Muscle of arm (tissue), 1 donor: ENCODE measurements at regions not wholly inside any gene's neighbourhood (a gene's known extent, or its start where the extent isn't known, plus 50 kb on each side); places are given as distances from the start of the nearest gene placed in this dataset.
"Not testable (repeated sequence)": the region's sequence is repeated elsewhere in the genome, so short reads cannot be mapped to it uniquely, and the experiment has no call there.

Source experiments
- DNase-seq: peaks from one replicate; pipeline ENCODE4 v3.0.0-alpha.2; 2013

DNA sequence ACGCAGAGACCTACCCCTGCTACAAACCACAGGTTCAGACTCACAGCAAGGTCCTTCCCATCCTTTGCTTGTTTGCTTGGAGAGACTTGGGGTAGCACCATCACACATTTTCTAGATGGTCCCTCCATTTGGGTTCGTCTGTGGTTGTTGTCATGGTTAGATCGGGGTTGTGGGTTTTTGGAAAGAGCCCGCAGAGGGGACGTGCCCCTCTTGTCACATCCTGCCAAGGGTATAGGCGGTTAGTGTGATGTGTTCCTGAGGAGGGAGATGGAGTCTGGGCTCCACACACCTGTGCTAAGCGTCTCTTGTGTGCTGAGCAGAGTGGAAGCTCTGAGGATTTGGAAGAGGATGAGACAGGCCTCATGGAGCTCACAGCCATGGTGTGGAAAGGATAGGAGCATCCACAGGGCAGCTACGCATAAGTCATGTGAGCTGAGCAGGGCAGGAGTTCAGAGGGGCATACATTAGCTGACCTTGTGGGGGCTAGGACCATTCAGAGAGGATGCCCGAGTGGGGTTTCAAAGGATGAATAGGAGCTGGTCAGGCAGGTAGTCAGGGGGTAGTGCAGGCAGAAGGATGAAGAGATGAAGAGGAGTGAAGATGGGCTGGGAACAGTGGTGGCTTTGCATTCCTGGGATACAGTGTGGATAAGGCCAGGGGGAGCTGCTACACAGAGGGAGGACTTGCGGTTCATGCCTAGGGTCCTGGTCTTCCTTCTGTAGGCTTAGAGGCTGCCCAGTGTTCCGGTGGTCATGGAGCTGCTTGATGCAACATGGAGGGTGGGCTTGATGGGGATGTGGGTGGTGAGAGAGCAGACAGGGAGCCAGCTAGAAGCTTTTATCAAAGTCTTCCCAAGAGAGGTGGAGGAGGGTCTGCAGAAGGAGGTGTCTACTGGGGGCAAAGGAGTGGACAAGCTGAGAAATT, 62.9 kb downstream of the ACKR3 start:
- no peak for DNase-seq

DNA sequence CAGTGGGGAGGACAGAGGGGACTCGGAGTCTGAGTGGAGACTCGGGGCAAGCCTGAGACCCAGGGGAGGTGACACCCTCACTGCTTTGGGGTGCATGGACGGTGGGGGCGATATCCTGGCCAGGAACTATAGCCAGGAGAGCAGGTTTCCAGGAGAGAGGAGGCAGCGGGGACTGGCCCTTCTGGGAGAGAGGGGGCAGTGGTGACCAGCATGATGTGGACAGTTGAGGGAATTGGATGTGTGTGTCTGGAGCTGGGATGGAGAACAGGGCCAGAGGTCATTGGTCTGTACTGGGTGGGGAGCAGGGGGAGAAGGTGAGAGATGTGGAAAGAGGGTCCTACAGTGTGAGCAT, 63.6 kb downstream of the ACKR3 start:
- no peak for DNase-seq

DNA sequence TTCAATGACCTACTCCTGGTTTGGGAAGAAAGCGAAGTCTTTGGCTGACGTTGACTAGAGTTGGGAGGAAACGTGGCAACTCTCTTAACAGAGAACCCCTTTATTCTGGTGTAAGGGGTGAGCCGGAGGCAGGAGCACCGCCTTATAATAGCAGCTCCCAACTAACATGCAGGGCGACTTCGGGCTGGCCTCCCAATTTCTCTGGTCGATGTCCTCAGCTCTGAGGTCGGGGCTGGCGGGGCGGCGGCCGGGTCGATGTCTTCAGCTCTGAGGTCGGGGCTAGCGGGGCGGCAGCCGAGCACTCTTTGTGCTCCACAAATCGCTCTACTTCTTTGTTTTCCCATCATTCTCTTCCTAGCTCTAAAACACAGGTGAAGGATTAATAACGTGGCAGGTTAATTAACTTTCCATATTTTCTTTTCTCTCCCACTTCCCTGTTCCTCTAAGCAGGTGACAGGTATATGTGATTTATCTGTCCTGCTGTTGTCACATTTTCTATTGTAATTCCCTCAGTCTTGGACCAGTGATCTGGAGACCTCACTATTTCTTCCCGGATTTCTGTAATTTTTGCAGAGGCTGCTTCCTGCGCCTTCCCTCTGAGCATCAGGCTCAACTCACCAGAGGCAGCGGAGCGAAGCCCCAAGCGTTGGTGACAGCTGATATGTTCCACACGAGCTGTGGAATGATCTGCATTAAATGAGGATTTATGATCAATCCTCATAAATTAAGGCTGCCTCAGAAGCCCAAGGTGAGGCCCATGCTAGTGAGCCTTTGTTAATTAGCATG, 64.3 kb downstream of the ACKR3 start:
- DNase-seq, result no peak

DNA sequence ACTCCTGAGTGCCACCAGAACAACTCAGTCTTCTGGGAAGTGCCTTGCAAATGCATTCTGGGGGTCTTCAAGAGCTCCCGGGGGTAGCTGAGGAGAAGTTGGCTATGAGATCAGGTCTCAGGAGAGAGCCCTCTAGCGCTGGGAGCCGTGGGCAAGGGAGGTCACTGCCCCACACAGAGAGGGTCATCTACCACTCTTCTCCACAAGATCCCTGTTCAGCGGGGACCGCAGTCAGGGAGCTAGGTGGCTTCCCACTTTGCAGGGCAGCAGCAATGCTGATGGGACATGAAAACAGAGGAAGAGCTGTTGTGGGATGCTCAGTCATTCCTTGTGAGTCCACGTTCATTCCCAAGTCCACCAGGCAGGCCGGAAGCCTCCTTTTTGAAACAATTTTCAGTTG, 66.6 kb downstream of the ACKR3 start:
- DNase-seq, result no peak

DNA sequence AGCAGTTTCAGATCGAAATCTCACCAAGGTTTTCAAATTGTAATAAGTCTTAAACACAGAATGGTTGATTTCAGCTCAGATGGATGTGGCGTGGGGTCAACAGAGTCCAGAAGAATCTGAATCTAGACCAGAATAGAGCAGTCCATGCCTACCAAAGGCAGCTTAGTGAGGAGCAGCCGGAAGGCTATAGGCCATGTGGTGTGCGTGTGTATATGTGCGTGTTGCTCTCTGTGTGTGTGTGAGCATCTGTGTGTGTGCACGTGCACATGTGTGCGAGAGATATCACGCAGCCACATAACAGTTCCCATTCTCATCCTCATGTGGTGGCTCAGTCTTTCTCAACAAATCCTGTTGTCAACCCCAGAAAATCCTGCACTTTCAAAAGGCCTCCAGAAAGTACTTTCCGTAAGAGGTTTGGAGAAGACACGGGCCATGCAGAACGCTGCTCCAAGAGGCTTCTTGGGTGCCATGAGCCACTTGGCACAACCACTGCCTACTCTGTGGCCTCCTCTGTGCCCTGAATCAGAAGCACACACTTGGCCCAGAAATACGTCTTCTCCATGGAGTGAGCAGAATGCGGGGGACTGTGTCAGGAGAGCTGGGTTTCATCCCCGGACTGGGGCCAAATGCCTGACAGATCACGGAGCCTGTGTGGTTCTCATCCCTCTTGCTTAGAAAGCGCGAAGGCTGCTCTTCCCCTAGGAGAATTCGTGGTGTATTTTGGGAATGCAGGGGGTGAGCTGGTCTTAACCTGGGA, 67.3 kb downstream of the ACKR3 start:
- DNase-seq, result no peak

DNA sequence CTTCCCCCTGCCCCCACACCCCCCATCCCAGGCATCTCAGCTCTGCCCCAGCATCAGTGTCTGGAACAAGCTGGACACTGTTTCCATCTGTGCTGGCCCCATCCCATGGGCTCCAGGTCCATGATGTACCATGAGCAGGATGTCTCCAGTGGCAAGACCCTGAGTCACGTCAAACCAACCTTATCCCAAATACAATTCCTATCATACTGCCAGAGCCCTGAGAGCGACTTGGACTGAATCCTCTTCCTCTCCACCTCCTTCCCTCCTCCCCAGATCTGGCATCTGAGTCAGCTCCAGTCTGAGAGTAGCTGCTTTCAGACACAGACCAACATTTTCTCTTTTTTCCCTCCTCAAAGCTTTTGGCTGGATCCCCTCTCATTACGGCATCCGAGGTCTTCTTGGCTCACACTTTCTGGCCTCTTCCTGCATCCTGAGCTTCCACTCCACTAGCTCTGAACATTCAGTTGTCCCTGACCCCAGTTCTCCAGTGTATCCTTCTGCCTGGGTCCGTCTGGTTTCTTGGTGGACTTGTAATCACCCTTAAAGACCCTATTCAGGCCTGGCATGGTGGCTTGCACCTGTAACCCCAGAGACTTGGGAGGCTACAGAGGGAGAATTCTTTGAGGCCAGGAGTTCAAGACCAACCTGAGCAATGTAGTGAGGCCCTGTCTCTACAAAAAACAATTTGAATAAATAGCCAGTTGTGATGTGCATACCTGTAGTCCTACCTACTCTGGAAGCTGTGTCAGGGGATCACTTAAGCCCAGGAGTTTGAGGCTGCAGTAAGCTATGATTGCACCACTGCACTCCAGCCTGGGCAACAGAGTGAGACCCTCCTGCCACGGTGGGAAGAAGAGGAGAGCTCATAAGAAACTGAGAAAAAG, 68.3 kb downstream of the ACKR3 start:
- DNase-seq, result no peak

DNA sequence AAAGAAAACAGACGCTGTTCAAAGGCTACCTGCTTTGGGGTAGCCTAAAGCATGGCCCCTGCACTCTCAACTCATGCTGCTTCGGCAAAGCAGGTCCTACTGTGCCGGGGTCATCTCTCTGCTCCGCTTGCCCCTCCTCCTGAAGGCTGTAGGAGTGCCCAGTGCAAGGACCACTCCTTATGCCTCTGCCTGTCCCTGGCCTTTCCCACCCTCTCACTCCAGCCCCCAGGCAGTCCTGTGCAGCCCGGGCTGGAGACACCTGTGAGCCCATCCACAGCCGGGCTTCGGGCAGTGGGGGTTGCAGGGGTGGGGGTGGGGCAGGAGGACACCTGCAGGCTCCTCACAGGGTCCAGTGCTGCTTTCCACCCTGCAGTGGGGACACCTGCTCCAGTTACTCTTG, 69.1 kb downstream of the ACKR3 start:
- DNase-seq, result no peak

DNA sequence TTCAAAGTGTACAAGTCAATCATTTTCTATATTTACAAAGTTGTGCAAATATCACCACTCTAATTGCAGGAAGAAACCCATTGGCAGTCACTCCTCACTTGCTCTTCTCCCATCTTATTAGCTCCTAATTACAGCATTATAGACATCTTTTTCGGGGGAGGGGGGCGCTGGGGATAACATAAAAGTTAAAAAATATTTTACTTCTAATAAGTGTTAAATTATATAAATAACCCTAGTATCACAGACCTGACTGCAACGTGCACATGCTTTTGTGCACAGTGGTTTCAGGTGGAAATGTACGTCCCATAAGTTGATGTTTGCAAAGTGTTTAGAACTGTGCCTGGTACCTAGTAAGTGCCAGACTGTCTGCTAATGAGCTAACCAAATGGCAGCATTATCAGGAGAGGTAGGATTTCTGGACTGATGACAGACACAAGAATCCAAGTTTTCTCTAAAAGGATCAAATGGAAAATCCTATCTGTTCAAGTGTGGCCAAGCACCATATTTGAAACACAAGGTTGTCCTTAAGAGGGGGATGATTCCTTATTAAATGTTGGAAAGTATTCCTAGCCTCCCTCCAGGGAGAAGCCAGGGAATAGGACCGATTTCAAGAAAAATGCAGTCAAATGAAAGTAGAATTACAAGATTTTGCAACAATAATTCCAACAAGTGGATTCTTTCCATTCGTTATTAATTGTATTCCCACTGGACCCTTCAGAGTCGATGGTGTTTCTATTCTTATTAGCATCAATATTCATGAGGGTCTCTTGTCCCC, 70.0 kb downstream of the ACKR3 start:
- no peak for DNase-seq

DNA sequence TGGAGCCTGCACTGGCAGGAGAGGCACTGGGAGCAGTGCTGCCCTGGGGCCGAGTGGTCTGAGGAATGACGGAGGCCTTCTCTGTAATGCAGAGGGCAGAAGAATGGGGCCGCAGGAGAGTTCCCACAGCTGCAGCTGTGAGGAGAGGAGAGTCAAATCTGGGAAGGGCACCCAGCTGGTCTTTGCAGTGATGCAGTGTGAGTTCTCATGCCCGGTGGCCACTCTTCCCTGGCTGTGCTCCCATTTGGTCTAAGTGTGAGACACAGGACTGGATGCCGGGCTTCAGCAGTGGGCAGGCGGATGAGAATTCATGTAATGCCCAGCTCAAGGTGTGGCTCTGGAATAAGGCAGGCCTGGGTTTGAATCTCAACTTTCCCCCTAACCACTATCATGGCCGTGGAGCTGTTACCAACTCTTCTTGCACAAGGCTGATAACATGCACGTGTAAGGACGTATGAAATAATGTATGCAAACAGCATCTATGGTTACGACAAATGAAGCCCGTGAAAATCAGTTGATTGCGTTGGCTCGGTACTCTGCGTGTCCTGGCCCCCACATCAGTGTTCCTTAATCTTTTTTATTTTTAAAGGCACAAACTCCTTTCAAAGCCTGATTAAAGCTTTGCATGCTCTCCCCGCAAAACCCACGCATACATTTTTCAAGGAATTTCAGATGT, 71.6 kb downstream of the ACKR3 start:
- no peak for DNase-seq

DNA sequence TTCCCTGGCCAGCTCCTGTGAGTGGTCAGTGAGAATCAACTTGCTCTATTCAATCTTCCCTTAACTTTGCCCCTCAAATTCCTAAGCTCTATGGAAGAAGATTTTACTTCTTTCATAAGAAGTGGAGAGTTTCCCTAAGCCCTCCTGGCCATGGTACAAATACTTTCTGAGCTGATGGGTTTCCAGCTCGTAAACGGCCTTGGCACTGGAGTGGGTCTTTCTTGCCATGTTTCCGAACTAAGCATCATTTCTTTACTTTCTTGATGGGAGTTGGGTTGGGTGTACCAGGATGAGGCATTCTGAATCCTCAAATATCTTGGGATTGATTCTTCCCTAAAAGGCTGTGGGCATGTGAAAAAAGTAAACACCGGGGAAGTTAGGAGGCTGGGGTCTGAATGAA, 72.5 kb downstream of the ACKR3 start:
- DNase-seq, result peak; percentile 73

DNA sequence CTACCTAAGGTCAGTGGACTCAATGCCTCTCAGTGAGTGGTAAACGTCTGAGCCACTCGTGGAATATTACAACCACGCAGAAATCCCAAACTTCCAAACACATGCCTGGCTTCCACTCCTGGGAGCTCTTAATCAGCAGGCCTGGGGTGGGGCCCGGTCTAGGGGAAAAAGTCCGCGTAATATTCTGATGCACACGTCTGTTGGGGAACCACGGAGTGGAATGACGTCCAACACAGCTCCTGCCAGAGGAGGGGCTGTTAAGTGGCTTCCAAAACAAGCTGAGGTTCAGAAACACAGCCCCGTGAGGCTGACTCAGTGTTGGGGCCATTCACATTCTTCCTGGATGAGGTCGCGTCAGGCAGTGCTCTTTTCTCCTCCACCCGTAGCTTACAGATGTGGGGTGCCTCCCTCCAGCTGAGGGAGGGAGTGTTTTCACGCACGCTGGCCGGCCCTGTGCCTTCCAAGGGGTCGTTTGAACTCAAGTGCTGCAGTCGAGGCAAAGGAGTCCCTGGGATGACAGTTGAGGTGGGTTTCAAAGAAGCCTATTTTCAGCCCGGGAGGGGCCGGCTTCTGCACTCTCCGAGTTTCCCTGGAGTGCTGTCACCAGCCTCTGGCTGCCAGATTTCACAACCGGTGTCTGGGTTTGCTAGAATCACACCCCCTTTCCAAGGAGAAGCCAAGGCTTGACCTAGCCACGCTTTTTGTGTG, 73.1 kb downstream of the ACKR3 start:
- peak; percentile 89 for DNase-seq

DNA sequence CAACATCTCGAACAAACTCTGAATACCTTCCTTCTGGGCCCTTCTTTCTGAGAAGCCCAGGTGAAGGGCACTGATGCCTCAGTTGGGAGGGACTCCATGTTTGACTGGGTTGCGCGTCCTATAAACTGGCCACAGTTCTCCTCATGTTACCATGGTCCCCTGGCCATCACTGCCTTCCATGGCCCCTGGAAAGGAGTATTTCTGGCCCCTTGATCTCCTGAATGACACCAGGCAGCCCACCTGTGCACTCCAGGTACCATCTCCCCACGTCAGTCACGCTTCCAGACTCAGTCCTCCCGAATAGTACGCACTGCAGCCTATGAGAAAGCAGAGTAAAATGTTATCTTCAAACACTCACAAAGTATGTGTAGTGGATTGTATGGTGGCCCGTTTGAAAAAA, 73.9 kb downstream of the ACKR3 start:
- no peak for DNase-seq

DNA sequence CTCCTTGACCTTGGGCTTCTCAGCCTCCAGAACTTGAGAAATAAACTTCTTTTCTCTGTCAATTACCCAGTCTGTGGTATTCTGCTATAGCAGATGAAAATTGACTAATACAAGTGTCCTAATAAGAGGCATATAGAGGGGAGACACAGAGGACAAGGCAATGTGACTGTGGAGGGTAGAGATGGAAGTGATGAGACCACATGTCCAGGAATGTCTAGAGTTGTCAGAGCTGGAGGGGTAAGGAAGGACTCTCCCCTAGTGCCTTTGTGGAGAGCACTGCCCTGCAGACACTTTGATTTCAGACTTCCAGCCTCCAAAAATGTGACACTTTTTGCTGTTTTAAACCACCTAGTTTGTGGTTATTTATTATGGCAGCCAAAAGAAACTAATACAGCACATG, 74.4 kb downstream of the ACKR3 start:
- no peak for DNase-seq

DNA sequence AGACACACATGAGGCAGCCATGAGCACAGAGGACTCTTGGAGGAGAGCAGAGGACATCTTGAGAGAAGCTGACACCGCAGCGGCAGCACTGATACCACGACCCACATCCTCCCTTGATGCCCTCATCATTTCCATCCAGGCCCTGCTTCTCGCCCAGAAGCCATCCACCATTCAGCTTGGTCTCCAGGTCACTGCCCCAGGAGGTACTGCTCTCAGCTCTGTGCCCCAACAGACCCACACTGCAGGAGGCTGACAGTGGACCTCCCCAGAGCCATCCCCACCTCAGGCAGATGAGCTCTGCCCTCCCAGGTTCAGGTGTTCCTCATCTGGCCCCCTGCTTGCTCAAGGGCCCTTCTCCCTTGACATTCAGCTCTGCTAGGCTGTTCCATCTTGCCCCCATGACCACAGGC, 74.9 kb downstream of the ACKR3 start:
- DNase-seq, result no peak

DNA sequence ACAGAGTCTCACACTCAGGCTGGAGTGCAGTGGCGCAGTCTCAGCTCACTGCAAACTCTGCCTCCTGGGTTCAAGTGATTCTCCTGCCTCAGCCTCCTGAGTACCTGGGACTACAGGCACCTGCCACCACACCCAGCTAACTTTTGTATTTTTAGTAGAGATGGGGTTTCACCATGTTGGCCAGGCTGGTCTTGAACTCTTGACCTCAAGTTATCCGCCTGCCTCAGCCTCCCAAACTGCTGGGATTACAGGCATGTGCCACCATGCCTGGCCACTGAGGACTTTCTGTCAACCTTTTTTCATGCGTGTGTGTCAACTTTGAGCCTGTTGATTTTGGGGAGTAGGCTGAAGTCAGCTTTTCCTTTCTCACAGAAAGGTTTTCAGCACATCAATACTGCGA, 75.5 kb downstream of the ACKR3 start:
- DNase-seq, result not testable (repeated sequence)

DNA sequence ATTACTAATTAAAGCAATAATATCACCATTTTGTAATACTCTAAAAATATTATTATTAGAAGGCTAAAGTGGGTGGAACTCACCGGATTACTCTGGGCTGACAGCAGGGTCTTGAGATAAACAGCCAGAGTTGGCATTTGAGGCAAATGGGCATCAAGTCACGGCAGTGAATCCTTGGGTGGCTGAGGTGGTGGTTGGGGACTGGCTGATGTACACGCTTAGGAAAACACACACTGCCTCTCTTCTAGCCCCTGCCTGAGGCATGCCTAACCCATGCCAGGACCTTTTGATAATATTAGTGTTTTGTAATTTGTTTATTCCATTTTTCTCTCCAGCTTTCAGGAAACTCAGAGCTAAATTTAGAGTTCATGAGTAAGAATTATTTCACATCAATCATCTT, 76.8 kb downstream of the ACKR3 start:
- DNase-seq, result no peak

DNA sequence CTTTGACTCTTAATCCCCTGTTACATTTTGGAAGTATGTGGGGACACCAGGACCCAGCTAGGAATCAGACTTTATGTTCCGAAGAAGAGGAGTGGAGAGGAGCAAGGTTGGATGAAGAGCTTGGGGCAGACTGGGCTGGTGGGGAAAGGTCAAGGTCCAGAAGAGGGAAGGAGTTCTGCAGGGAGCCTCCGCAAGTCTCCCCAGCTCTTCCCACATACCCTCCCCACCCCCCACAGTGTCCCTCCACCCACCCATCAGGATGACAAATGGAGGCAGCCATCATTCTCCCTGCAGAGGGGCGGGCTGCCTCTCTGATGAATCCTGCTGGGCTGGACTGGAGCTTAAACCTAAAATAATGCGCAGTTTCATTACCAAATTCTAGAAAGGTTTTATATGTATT, 77.2 kb downstream of the ACKR3 start:
- no peak for DNase-seq

DNA sequence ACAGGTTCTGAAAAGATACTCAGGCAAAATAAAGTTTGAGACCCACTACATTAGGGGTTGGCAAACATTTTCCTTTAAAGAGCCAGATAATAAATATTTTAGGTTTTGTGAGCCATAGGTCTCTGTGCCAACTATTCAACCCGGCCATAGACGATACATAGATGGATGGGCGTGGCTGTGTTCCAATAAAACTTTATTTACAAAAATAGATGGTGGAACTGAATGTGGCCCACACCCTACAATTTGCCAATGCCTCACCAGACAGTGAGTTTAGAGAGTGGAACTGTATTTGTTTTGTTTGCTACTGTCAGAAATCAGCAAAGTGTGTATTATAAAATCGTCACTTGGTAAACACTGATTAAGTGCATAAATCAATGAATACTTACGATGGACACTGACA, 78.0 kb downstream of the ACKR3 start:
- no peak for DNase-seq

DNA sequence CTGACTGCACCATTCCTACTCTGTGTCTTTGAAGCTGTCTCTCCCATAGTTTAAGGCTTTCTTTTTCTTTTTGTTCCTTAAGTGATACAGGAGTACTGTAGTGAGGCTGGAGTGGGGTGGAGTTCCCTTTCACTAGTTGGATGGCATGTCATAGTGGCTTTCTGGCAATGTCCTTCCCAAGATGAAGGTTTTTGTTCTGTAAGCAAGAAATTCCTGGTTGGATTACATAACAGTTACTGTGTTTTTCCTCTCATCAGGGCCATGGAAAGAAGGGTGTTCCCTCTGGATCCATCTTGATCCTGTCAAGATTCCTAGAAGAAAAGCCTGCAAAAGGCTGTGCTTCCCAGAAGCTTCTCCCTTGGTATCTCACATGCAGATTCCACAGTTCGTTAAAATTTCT, 84.2 kb downstream of the ACKR3 start:
- DNase-seq, result no peak
